SK-N-SH (cell line): ENCODE measurements at regions not wholly inside any gene's neighbourhood (a gene's known extent, or its start where the extent isn't known, plus 50 kb on each side); places are given as distances from the start of the nearest gene placed in this dataset.

Experiments used
- CTCF ChIA-PET: fragments of 300-600, 350-600 bp; formaldehyde crosslinking; extraction: SDS; loops from one replicate; lab custom pipeline; 2021; lab: Yijun Ruan, JAX
- POLR2A ChIA-PET: fragments of 350-600 bp; sonication (Branson Sonifier 250); formaldehyde crosslinking; extraction: SDS; loops from one replicate; lab custom pipeline; 2020; ENCODE audit warnings: antibody characterized with exemption, inconsistent platforms; lab: Yijun Ruan, JAX
- DNase-seq: peaks from one replicate; pipeline ENCODE4 v3.0.0; 2012
- H2AFZ ChIP-seq: fragments of 200-600 bp; sonication (generic); 2 replicates; pipeline ENCODE4 v1.8.1; 2016; ENCODE audit warnings: antibody characterized with exemption, mild to moderate bottlenecking, low read depth
- H3F3A ChIP-seq: fragments of 200-600 bp; sonication (generic); replicated peaks from 2 replicates; pipeline ENCODE3; 2016; ENCODE audit warnings: antibody characterized with exemption, mild to moderate bottlenecking; ENCODE audit not compliant: insufficient read depth
- H3K27ac ChIP-seq, 2 experiments: fragments of 200-500 bp in 1 of 2; fragments of 200-600 bp in 1 of 2; sonication (Bioruptor generic) in 1 of 2; sonication (generic), shearing (Covaris generic) in 1 of 2; 2 replicates each; pipeline versions ENCODE4 v1.5.1 to v1.6.1; 2014 to 2016; ENCODE audit warnings: low read depth in 2 of 2, inconsistent platforms in 1 of 2, low read length in 1 of 2, mild to moderate bottlenecking in 1 of 2, mixed read lengths in 1 of 2
- H3K27me3 ChIP-seq: fragments of 200-600 bp; sonication (generic), shearing (Covaris generic); 2 replicates; pipeline ENCODE4 v1.6.1; 2016; ENCODE audit warnings: mixed run types; ENCODE audit not compliant: insufficient read depth
- H3K36me3 ChIP-seq, 2 experiments: fragments of 200-500 bp in 1 of 2; fragments of 200-600 bp in 1 of 2; sonication (Bioruptor generic) in 1 of 2; sonication (generic) in 1 of 2; replicated peaks in 1 of 2; 2 replicates each; pipeline versions ENCODE3 to v1.5.1; 2014 to 2016; ENCODE audit warnings: low read length in 1 of 2, mild to moderate bottlenecking in 1 of 2; ENCODE audit not compliant: insufficient read depth in 2 of 2, control insufficient read depth in 1 of 2
- H3K4me1 ChIP-seq, 2 experiments: fragments of 200-500 bp in 1 of 2; fragments of 200-600 bp in 1 of 2; sonication (Bioruptor generic) in 1 of 2; sonication (generic), shearing (Covaris generic) in 1 of 2; 2 replicates each; pipeline versions ENCODE4 v1.5.1 to v1.6.1; 2014 to 2016; ENCODE audit warnings: low read depth in 1 of 2, low read length in 1 of 2, mixed run types in 1 of 2; ENCODE audit not compliant: insufficient read depth in 2 of 2, control insufficient read depth in 1 of 2
- H3K4me2 ChIP-seq: fragments of 200-600 bp; sonication (generic), shearing (Covaris generic); 2 replicates; pipeline ENCODE4 v1.6.1; 2017; ENCODE audit warnings: mixed run types
- H3K4me3 ChIP-seq, 2 experiments: fragments of 200-500 bp in 1 of 2; fragments of 200-600 bp in 1 of 2; sonication (Bioruptor generic) in 1 of 2; sonication (generic), shearing (Covaris generic) in 1 of 2; 2 replicates each; pipeline versions ENCODE4 v1.5.1 to v1.8.1; 2014 to 2016; ENCODE audit warnings: low read depth in 2 of 2, inconsistent platforms in 1 of 2, low read length in 1 of 2, mild to moderate bottlenecking in 1 of 2, mixed read lengths in 1 of 2, moderate library complexity in 1 of 2
- H3K79me2 ChIP-seq: fragments of 200-600 bp; sonication (generic); 2 replicates; pipeline ENCODE4 v1.8.1; 2017; ENCODE audit warnings: mild to moderate bottlenecking; ENCODE audit not compliant: insufficient read depth
- H3K9ac ChIP-seq: fragments of 200-600 bp; sonication (generic); 2 replicates; pipeline ENCODE4 v1.6.1; 2017; ENCODE audit warnings: mixed run types
- H3K9me2 ChIP-seq: fragments of 200-600 bp; sonication (generic); 2 replicates; pipeline ENCODE4 v1.6.1; 2017; ENCODE audit warnings: mixed run types
- H3K9me3 ChIP-seq: fragments of 200-600 bp; sonication (generic); 2 replicates; pipeline ENCODE4 v1.6.1; 2017; ENCODE audit warnings: mixed run types, mild to moderate bottlenecking, moderate library complexity
- H4K20me1 ChIP-seq: fragments of 200-600 bp; sonication (generic); 2 replicates; pipeline ENCODE4 v1.6.1; 2017; ENCODE audit warnings: mild to moderate bottlenecking, mixed run types; ENCODE audit not compliant: insufficient read depth
- CHD2 ChIP-seq: fragments of 150-350 bp; IDR thresholded peaks from 2 replicates; pipeline ENCODE4 v1.6.1; 2018; ENCODE audit warnings: low read length; ENCODE audit not compliant: partially characterized antibody
- CTCF ChIP-seq: fragments of 200-600 bp; sonication (generic); IDR thresholded peaks from 2 replicates; pipeline ENCODE4 v1.6.1; 2017; ENCODE audit warnings: antibody characterized with exemption, mild to moderate bottlenecking, moderate library complexity
- ELF1 ChIP-seq: IDR thresholded peaks from 2 replicates; pipeline ENCODE4 v1.4.0; 2012
- EP300 ChIP-seq, 2 experiments: IDR thresholded peaks; 2 replicates each; pipeline versions ENCODE4 v1.4.0 to v1.6.1; 2012; ENCODE audit warnings: borderline replicate concordance in 1 of 2, low read depth in 1 of 2, low read length in 1 of 2
- FOSL2 ChIP-seq: IDR thresholded peaks from 2 replicates; pipeline ENCODE4 v1.4.0; 2012; ENCODE audit warnings: low read depth, mild to moderate bottlenecking, moderate library complexity, borderline replicate concordance
- FOXJ3 ChIP-seq: sonication (generic); formaldehyde crosslinking; IDR thresholded peaks from 2 replicates; pipeline ENCODE4 v1.5.1; 2020; ENCODE audit warnings: mild to moderate bottlenecking, missing genetic modification reagents
- FOXM1 ChIP-seq: IDR thresholded peaks from 2 replicates; pipeline ENCODE4 v1.4.0; 2012; ENCODE audit warnings: low read depth, mild to moderate bottlenecking
- GABPA ChIP-seq: IDR thresholded peaks from 2 replicates; pipeline ENCODE4 v1.4.0; 2012; ENCODE audit warnings: low read depth, mild to moderate bottlenecking
- IRF3 ChIP-seq: fragments of 150-350 bp; IDR thresholded peaks from 2 replicates; pipeline ENCODE4 v1.6.1; 2016; ENCODE audit warnings: mild to moderate bottlenecking, low read depth, low read length
- MAX ChIP-seq: IDR thresholded peaks from 2 replicates; pipeline ENCODE4 v1.4.0; 2012; ENCODE audit warnings: low read depth
- MEF2A ChIP-seq: IDR thresholded peaks from 2 replicates; pipeline ENCODE4 v1.4.0; 2012; ENCODE audit warnings: low read depth, borderline replicate concordance
- POLR2AphosphoS5 ChIP-seq: IDR thresholded peaks from 2 replicates; pipeline ENCODE4 v1.6.1; 2012; ENCODE audit warnings: low read depth, low read length
- RCOR1 ChIP-seq: fragments of 150-350 bp; IDR thresholded peaks from 2 replicates; pipeline ENCODE4 v1.6.1; 2017; ENCODE audit warnings: antibody characterized with exemption, low read length
- REST ChIP-seq: IDR thresholded peaks from 2 replicates; pipeline ENCODE4 v1.6.1; 2012; ENCODE audit warnings: mild to moderate bottlenecking, low read depth, low read length, moderate library complexity
- RXRA ChIP-seq: IDR thresholded peaks from 2 replicates; pipeline ENCODE4 v1.4.0; 2012; ENCODE audit warnings: low read depth, mild to moderate bottlenecking, borderline replicate concordance
- SIN3A ChIP-seq: IDR thresholded peaks from 2 replicates; pipeline ENCODE4 v1.6.1; 2012; ENCODE audit warnings: low read depth, mild to moderate bottlenecking, low read length, moderate library complexity, borderline replicate concordance
- TAF1 ChIP-seq: IDR thresholded peaks from 2 replicates; pipeline ENCODE4 v1.6.1; 2012; ENCODE audit warnings: low read depth, mild to moderate bottlenecking, low read length, moderate library complexity, borderline replicate concordance
- USF1 ChIP-seq: IDR thresholded peaks from 2 replicates; pipeline ENCODE4 v1.4.0; 2012; ENCODE audit warnings: low read depth, borderline replicate concordance
- WGBS: methylation state at CpG from one replicate; pipeline ENCODE4 v1.1.6; 2017; ENCODE audit warnings: low lambda C conversion rate; 5-methylcytosine and 5-hydroxymethylcytosine counted together

GRCh38 chr2:43010438-43011157 lies 215.8 kb downstream of the ZFP36L2 start:
- H3F3A ChIP-seq = no peaks in the 10 kb centered on the region
- ChIA-PET CTCF (interaction anchor here (0.8 to 4.1 kb wide), 5 partner anchors 15 to 474 kb away, joined by 3 to 22 read pairs (median 5); no protein-coding TSS in a partner anchor), POLR2A (no interaction called here)
- H3K9me3 ChIP-seq = no peaks in the 10 kb centered on the region
- H4K20me1 ChIP-seq = no peaks in the 10 kb centered on the region
- DNase-seq = no peak
- H3K9ac ChIP-seq = no peak overlapping the region
- no peak overlapping the region for H3K27ac ChIP-seq
- no peaks in the 10 kb centered on the region for H3K36me3 ChIP-seq
- 72% methylated on average over 5 of the region's 5 CpGs for WGBS
- H3K9me2 ChIP-seq = no peaks in the 10 kb centered on the region
- H3K27me3 ChIP-seq = no peaks in the 10 kb centered on the region
- H2AFZ ChIP-seq = no peak overlapping the region
- no peak overlapping the region for H3K4me2 ChIP-seq
- H3K79me2 ChIP-seq = no peaks in the 10 kb centered on the region
- H3K4me1 ChIP-seq = peaks cover 0 to 5% of the 10 kb centered on the region in 2 experiments; a peak in 1 of 4 replicates
- no peak for TF ChIP-seq RCOR1
- no peak for TF ChIP-seq EP300 (IDR thresholded peaks at IDR 0.05; ENCODE audit: borderline replicate concordance in 1 of 2, low read depth in 1 of 2, low read length in 1 of 2)
- no peak for TF ChIP-seq TAF1
- no peak for TF ChIP-seq MAX
- no peak for TF ChIP-seq POLR2AphosphoS5
- TF ChIP-seq, all 33 proteins: peak for 0
- no peak overlapping the region for H3K4me3 ChIP-seq

GRCh38 chr2:43009448-43009847 lies 217.0 kb downstream of the ZFP36L2 start:
- CTCF ChIA-PET = interaction anchor here (1.0 to 4.1 kb wide), 7 partner anchors 15 to 567 kb away, joined by 3 to 22 read pairs (median 5); no protein-coding TSS in a partner anchor
- no peaks in the 10 kb centered on the region for H3K79me2 ChIP-seq
- no peak overlapping the region for H3K4me3 ChIP-seq
- 63% methylated on average over 5 of the region's 5 CpGs for WGBS
- H3K27me3 ChIP-seq = no peaks in the 10 kb centered on the region
- no peaks in the 10 kb centered on the region for H4K20me1 ChIP-seq
- H2AFZ ChIP-seq = no peak overlapping the region
- no peaks in the 10 kb centered on the region for H3K36me3 ChIP-seq
- no peaks in the 10 kb centered on the region for H3K9me3 ChIP-seq
- peaks cover 0 to 6% of the 10 kb centered on the region in 2 experiments; a peak in 1 of 4 replicates for H3K4me1 ChIP-seq
- no peaks in the 10 kb centered on the region for H3F3A ChIP-seq
- no peak for DNase-seq
- no peak for TF ChIP-seq POLR2AphosphoS5
- TF ChIP-seq ELF1 = no peak
- TF ChIP-seq USF1 = no peak
- no peak for TF ChIP-seq FOSL2
- no peak for TF ChIP-seq FOXM1
- TF ChIP-seq CHD2 = no peak
- TF ChIP-seq MAX = no peak
- TF ChIP-seq FOXJ3 (CRISPR knock-in tag) = no peak
- TF ChIP-seq REST = no peak
- no peak for TF ChIP-seq CTCF
- no peak for TF ChIP-seq IRF3
- no peak for TF ChIP-seq SIN3A
- TF ChIP-seq MEF2A = no peak
- TF ChIP-seq GABPA = no peak
- no peak for TF ChIP-seq RXRA
- no peak for TF ChIP-seq TAF1
- H3K9me2 ChIP-seq = no peaks in the 10 kb centered on the region
- POLR2A ChIA-PET = no interaction called here
- no peak overlapping the region for H3K4me2 ChIP-seq
- H3K27ac ChIP-seq = no peak overlapping the region
- H3K9ac ChIP-seq = no peak overlapping the region
